Thyroid gland (tissue), 4 donors: ENCODE measurements at regions not wholly inside any gene's neighbourhood (a gene's known extent, or its start where the extent isn't known, plus 50 kb on each side); places are given as distances from the start of the nearest gene placed in this dataset.

Experiments
- DNase-seq, 2 donors: peaks; one replicate each; pipeline ENCODE4 v3.0.0-alpha.2; 2019
- H3K27ac ChIP-seq, 3 donors: fragments of 200-600 bp; sonication (generic); 1 replicate in 2 of 3; 2 replicates in 1 of 3; pipeline ENCODE4 v1.5.1; 2016 to 2019; ENCODE audit warnings: mild to moderate bottlenecking in 1 of 3, moderate library complexity in 1 of 3
- H3K27me3 ChIP-seq: fragments of 200-600 bp; sonication (generic); one replicate; pipeline ENCODE4 v1.5.1; 2019
- H3K36me3 ChIP-seq, 2 donors: fragments of 200-600 bp; sonication (generic); one replicate each; pipeline ENCODE4 v1.5.1; 2016 to 2019
- H3K4me1 ChIP-seq, 2 donors: fragments of 200-600 bp; sonication (generic); one replicate each; pipeline ENCODE4 v1.5.1; 2017 to 2019
- H3K4me3 ChIP-seq, 3 donors: fragments of 200-600 bp; sonication (generic); replicated peaks in 1 of 3; 1 replicate in 2 of 3; 2 replicates in 1 of 3; pipeline ENCODE4 v1.5.1; 2016; ENCODE audit warnings: mild to moderate bottlenecking in 1 of 3
- H3K9me3 ChIP-seq: fragments of 200-600 bp; sonication (generic); one replicate; pipeline ENCODE4 v1.5.1; 2017
- POLR2A ChIP-seq, 2 donors: fragments of 450-650 bp; IDR thresholded peaks; one replicate each; pipeline ENCODE4 v1.6.1; 2017; ENCODE audit warnings: antibody characterized with exemption in 2 of 2, mild to moderate bottlenecking in 2 of 2, moderate library complexity in 1 of 2
- WGBS, 2 donors: methylation state at CpG; one replicate each; pipeline ENCODE4 v1.1.5; 2017; 5-methylcytosine and 5-hydroxymethylcytosine counted together
- intact Hi-C: fragments of 100-400 bp; cut with DNase I; formaldehyde crosslinking; loops from one replicate; pipeline ENCODE4 v1.15.1; 2023
- TF ChIP-seq, protein P1 (sequence below), 6 experiments: fragments of 200-600 bp in 3 of 6; fragments of 450-650 bp in 3 of 6; sonication (generic) in 3 of 6; IDR thresholded peaks; one replicate each; pipeline ENCODE4 v1.5.1; 2016 to 2019; ENCODE audit warnings: antibody characterized with exemption in 6 of 6, mild to moderate bottlenecking in 2 of 6, inconsistent platforms in 1 of 6, moderate library complexity in 1 of 6

DNA sequence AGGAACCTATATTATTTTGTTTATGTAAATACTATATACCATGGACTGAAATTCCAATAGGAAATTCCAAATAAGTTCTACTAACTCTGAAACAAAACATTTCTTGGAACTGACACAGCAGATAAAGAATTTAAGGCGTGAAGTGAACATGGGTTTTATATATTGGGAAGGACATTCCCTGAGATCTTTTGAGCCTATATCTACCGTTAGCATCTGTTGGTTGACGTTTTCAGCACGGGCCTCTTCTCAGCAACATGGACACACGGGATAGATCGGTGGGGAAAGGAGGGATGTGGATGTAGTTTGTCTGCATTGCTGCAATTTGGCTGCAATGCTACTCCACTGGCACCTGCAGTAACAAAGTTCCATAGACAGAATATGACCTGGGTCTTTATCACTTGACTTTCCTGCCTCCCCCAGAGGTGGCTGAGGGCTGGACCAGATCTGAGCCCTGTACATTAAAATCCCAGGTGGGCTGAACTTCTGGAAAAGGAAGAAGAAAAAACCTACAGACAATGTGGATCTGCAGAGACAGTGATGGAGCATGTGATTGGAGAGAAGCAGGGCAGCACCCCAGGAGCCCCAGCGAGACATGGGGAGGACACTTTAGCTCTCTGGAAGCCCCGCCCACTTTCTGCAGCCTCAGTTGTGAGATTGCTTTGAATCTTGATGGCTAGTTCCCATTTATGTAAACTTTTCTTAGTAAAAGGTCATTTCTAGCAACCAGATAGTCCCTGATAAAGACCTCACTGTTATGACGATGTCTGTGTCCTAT, 91.2 kb upstream of the CPEB4 start:
- TF ChIP-seq, protein P1, sequence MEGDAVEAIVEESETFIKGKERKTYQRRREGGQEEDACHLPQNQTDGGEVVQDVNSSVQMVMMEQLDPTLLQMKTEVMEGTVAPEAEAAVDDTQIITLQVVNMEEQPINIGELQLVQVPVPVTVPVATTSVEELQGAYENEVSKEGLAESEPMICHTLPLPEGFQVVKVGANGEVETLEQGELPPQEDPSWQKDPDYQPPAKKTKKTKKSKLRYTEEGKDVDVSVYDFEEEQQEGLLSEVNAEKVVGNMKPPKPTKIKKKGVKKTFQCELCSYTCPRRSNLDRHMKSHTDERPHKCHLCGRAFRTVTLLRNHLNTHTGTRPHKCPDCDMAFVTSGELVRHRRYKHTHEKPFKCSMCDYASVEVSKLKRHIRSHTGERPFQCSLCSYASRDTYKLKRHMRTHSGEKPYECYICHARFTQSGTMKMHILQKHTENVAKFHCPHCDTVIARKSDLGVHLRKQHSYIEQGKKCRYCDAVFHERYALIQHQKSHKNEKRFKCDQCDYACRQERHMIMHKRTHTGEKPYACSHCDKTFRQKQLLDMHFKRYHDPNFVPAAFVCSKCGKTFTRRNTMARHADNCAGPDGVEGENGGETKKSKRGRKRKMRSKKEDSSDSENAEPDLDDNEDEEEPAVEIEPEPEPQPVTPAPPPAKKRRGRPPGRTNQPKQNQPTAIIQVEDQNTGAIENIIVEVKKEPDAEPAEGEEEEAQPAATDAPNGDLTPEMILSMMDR (IDR thresholded peaks at IDR 0.05), result no peak
- no peak for TF ChIP-seq POLR2A (IDR thresholded peaks at IDR 0.05)
- Histone ChIP-seq H3K4me1 (peaks cover 5 to 29% of the 10 kb centered on the region in 2 donors), H3K27ac (no peak overlapping the region), H3K9me3 (no peaks in the 10 kb centered on the region), H3K36me3 (no peaks in the 10 kb centered on the region), H3K4me3 (no peak overlapping the region), H3K27me3 (no peaks in the 10 kb centered on the region)
- WGBS, 2 donors, result 84 to 90% methylated on average over 9 of the region's 9 CpGs
- intact Hi-C loops, result no loop called here
- no peak for DNase-seq

DNA sequence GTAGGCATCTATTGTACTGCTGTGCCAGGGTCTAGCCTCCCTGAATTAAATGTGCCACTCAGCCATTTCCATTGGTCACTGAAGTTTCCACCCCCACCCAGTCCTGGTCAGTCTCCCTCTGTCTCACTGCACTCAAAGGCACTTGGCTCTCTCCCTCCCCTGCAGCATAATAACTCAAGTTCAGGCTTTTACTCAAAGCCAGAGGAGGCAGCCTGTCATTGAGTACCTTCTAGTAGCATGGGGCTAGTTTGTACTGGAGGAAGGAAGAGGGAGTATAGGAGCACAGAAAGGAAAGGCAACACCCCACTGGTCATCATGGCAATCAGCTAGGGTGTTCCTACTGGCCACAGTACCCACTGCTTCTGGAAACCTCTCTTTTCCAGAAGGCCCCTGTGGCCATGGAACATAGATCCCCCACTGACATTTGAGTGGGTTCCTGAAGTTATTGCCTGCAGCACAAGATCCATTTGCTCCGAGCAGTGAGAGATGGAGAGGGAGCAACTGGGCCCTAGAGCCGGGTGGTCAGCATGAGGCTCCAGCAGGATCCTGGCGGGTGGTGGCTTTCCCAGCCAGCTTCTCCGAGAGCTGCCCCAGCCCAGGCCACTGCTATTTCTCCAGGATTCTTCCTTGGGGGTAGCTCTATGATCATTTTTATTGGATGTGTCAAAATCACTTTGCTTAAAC, 89.9 kb upstream of the CPEB4 start:
- Histone ChIP-seq H3K4me3 (no peak overlapping the region), H3K36me3 (no peaks in the 10 kb centered on the region), H3K27me3 (no peaks in the 10 kb centered on the region), H3K4me1 (peaks cover 5 to 34% of the 10 kb centered on the region in 2 donors), H3K27ac (peak overlapping the region; percentile 31 to 47 (median 42)), H3K9me3 (no peaks in the 10 kb centered on the region)
- 76 to 83% methylated on average over 3 to 4 of the region's 4 CpGs for WGBS, 2 donors
- TF ChIP-seq, protein P1 (IDR thresholded peaks at IDR 0.05), result no peak
- TF ChIP-seq POLR2A (IDR thresholded peaks at IDR 0.05), result no peak
- peak; percentile 51 to 59 for DNase-seq
- intact Hi-C loops, result no loop called here

DNA sequence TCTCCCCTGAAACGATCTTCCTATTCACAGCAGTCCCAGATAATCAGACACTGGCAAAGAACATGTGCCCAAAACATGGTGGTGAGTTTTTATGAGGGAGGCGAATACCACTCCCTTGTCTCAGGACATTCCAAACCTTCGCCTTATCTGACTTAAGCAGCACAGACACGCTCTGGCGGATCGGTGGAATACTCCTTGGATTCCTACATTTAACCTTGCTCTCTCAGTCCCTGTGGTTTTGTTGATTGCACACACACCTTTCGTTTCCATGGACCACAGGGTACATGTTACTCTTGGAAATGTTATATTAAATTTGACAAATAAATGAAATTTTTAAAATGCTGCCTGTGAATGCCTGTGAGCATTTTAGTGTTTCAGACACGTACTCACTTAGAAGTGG, 87.8 kb upstream of the CPEB4 start:
- peak; percentile 47 to 54 for DNase-seq
- 67 to 74% methylated on average over 8 of the region's 8 CpGs for WGBS, 2 donors
- H3K4me1 ChIP-seq, result peaks cover 5 to 25% of the 10 kb centered on the region in 2 donors
- no peaks in the 10 kb centered on the region for H3K36me3 ChIP-seq
- TF ChIP-seq, protein P1 (IDR thresholded peaks at IDR 0.05), result no peak
- no peak for TF ChIP-seq POLR2A (IDR thresholded peaks at IDR 0.05)
- no peaks in the 10 kb centered on the region for H3K9me3 ChIP-seq
- H3K27ac ChIP-seq, result peak overlapping the region in 2 of 3 donors; percentile 46 to 70
- no peaks in the 10 kb centered on the region for H3K27me3 ChIP-seq
- no peak overlapping the region for H3K4me3 ChIP-seq
- intact Hi-C loops, result no loop called here

DNA sequence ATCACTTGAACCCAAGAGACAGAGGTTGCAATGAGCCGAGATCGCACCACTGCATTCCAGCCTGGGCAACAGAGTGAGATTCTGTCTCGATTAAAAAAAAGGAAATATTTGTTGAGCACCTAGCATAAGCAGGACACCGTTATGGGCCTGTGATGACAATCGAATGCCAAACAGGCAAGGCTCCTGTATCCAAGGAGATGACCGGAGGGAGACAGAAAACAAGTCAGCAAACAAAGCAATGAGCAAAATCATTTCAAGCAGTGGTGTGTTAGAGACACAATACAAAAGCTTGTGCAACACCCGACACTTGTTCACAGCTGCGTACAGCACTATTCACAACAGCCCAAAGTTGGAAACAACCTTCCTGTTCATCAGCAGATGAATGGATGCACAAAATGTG, 87.1 kb upstream of the CPEB4 start:
- intact Hi-C loops, result no loop called here
- H3K4me3 ChIP-seq, result no peak overlapping the region
- H3K9me3 ChIP-seq, result no peaks in the 10 kb centered on the region
- H3K4me1 ChIP-seq, result peaks cover 5 to 25% of the 10 kb centered on the region in 2 donors
- no peaks in the 10 kb centered on the region for H3K36me3 ChIP-seq
- DNase-seq, result no peak
- peak overlapping the region in 2 of 3 donors; percentile 46 to 70 for H3K27ac ChIP-seq
- 90 to 96% methylated on average over 8 of the region's 8 CpGs for WGBS, 2 donors
- H3K27me3 ChIP-seq, result no peaks in the 10 kb centered on the region
- TF ChIP-seq, protein P1 (IDR thresholded peaks at IDR 0.05), result no peak
- no peak for TF ChIP-seq POLR2A (IDR thresholded peaks at IDR 0.05)

DNA sequence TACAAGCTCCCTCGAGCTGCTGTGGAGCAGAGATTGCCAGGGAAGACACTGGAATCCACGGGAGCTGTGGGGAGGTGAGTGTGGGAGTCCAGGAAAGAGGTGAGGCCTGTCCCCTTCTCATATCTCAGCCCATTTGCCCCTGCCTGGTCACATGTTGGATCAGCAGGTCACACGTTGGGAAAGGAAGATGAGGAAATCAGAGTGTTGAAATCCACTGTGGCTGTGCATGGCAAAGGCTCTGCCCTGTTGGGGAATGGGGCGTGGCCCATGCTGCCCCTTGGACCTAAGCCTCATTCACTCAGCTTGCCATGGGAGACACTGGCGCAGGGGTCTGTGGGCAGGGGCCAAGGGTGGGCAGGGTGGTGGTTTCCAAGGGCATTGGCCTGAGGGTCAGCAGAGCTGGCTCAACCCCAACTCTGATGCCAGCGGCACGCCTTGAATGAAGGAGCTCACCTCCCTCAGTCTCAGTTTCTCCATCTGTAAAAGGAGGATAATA, 85.4 kb upstream of the CPEB4 start:
- Histone ChIP-seq H3K9me3 (no peaks in the 10 kb centered on the region), H3K4me3 (no peak overlapping the region), H3K27me3 (no peaks in the 10 kb centered on the region), H3K4me1 (peaks cover 5 to 25% of the 10 kb centered on the region in 2 donors), H3K36me3 (no peaks in the 10 kb centered on the region), H3K27ac (no peak overlapping the region)
- 73 to 74% methylated on average over 7 of the region's 7 CpGs for WGBS, 2 donors
- TF ChIP-seq, protein P1 (IDR thresholded peaks at IDR 0.05), result no peak
- no peak for TF ChIP-seq POLR2A (IDR thresholded peaks at IDR 0.05)
- intact Hi-C loops, result no loop called here
- no peak for DNase-seq
